ENCODE measurements at regions not wholly inside any gene's neighbourhood (a gene's known extent, or its start where the extent isn't known, plus 50 kb on each side); places are given as distances from the start of the nearest gene placed in this dataset.

GRCh38 chr11:44365616-44366015 is 55.7 kb upstream of the ALX4 start (continued):
- TF ChIP-seq RAD21 (IDR thresholded peaks at IDR 0.05; ENCODE audit: low read depth): no peak
- TF ChIP-seq, protein P1, sequence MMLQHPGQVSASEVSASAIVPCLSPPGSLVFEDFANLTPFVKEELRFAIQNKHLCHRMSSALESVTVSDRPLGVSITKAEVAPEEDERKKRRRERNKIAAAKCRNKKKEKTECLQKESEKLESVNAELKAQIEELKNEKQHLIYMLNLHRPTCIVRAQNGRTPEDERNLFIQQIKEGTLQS (IDR thresholded peaks at IDR 0.05): no peak
- TF ChIP-seq EGR1 (IDR thresholded peaks at IDR 0.05; ENCODE audit: low read depth): no peak
- no peak for TF ChIP-seq FOSL1 (IDR thresholded peaks at IDR 0.05; ENCODE audit: low read depth)
- no peak for TF ChIP-seq CBX3 (IDR thresholded peaks at IDR 0.05; ENCODE audit: low read depth)
- no peak for TF ChIP-seq YY1 (IDR thresholded peaks at IDR 0.05; ENCODE audit: extremely low read depth, insufficient replicate concordance, low read depth, low read length)

DNA sequence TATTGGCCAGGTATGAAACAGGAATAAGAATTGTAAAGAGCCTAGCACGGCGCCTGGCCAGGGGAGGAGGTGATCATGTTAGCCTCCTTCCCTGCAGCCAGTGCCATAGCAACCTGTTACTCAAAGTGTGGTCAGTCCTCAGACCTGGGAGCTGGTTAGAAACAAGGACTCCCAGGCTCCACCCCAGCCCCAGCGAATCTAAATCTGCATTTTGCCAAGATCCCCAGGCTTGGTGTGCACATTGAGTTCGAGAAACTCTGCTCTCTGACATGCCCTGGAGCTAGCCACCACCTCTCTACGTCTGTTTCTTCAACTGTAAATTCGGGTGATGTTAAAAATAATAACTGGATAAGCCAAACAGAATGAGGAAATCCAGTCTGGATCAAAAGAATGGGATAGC is 56.1 kb upstream of the ALX4 start:
- Histone ChIP-seq H3K36me3 (ENCODE audit: control insufficient read depth in 1 of 2, insufficient read depth in 2 of 2, low read length in 2 of 2) (no peaks in the 10 kb centered on the region), H3K9me3 (ENCODE audit: control insufficient read depth in 1 of 2, insufficient read depth in 1 of 2, low read depth in 1 of 2, low read length in 2 of 2) (no peaks in the 10 kb centered on the region), H3K4me1 (ENCODE audit: control insufficient read depth in 1 of 2, insufficient read depth in 2 of 2, low read length in 2 of 2) (no peaks in the 10 kb centered on the region), H3K79me2 (ENCODE audit: insufficient read depth, low read length) (no peaks in the 10 kb centered on the region), H3K9me2 (ENCODE audit: insufficient read depth) (no peaks in the 10 kb centered on the region), H2AFZ (ENCODE audit: low read depth, low read length, poor library complexity, severe bottlenecking) (no peak overlapping the region), H3K4me2 (ENCODE audit: low read length) (no peak overlapping the region), H4K20me1 (ENCODE audit: insufficient read depth) (no peaks in the 10 kb centered on the region), H3K9ac (ENCODE audit: low read length) (no peak overlapping the region), H3K4me3 (replicated peaks in 1 of 2; ENCODE audit: low read depth in 1 of 2, low read length in 2 of 2) (no peak overlapping the region), H3K27me3 (ENCODE audit: insufficient read depth, low read length) (0 out of 2 replicates have a peak, but pooled peaks cover 3% of the 10 kb centered on the region), H3K27ac (ENCODE audit: low read depth, low read length) (no peak overlapping the region)
- ATAC-seq: no peak
- RAD21 ChIA-PET (ENCODE audit: low non-redundant PET in 1 of 2, low total read pairs in 2 of 2, uncharacterized antibody in 2 of 2, unreplicated experiment in 2 of 2): no interaction called here
- intact Hi-C loops (cut with micrococcal nuclease): no loop called here
- TF ChIP-seq RAD21 (IDR thresholded peaks at IDR 0.05; ENCODE audit: low read depth) (no peak), REST (IDR thresholded peaks at IDR 0.05; ENCODE audit: low read depth) (no peak), SP1 (IDR thresholded peaks at IDR 0.05; ENCODE audit: low read depth) (no peak), EGR1 (IDR thresholded peaks at IDR 0.05; ENCODE audit: low read depth) (no peak), YY1 (IDR thresholded peaks at IDR 0.05; ENCODE audit: extremely low read depth, insufficient replicate concordance, low read depth, low read length) (no peak), ELF1 (IDR thresholded peaks at IDR 0.05; ENCODE audit: borderline replicate concordance, low read depth) (no peak), ZNF274 (IDR thresholded peaks at IDR 0.05; ENCODE audit: low read depth, low read length) (no peak), MAX (IDR thresholded peaks at IDR 0.05) (no peak), ZFX (IDR thresholded peaks at IDR 0.05) (no peak), POLR2AphosphoS5 (IDR thresholded peaks at IDR 0.05; ENCODE audit: low read depth, low read length) (no peak), EZH2 (IDR thresholded peaks at IDR 0.05) (no peak), CBX3 (IDR thresholded peaks at IDR 0.05; ENCODE audit: low read depth) (no peak), FOSL1 (IDR thresholded peaks at IDR 0.05; ENCODE audit: low read depth) (no peak), CEBPB (IDR thresholded peaks at IDR 0.05; ENCODE audit: low read depth) (no peak), JUND (IDR thresholded peaks at IDR 0.05) (no peak), SIN3A (IDR thresholded peaks at IDR 0.05; ENCODE audit: low read depth) (no peak)
- TF ChIP-seq, protein P1 (IDR thresholded peaks at IDR 0.05): no peak
- no TSS peak for BruUV-seq (replicated peaks)
- no peak for DNase-seq (ENCODE audit: low read depth, low spot score)
- POLR2A ChIA-PET: no interaction called here
- CTCF ChIA-PET: no interaction called here

All from HCT116 (cell line).